Endothelial cell of umbilical vein (primary cell): ENCODE measurements at regions not wholly inside any gene's neighbourhood (a gene's known extent, or its start where the extent isn't known, plus 50 kb on each side); places are given as distances from the start of the nearest gene placed in this dataset.

Source experiments
- BruUV-seq: library from RNA; stranded (reverse); fragments of 400-500 nt; replicated peaks from 2 replicates; lab custom pipeline; 2021; lab: Mats Ljungman, UMichigan
- CTCF ChIA-PET: fragments of 300-600, 350-600 bp; sonication (Branson Sonifier 250); formaldehyde crosslinking; loops from one replicate; lab custom pipeline; 2021; ENCODE audit warnings: antibody characterized with exemption, inconsistent platforms; lab: Charles Lee
- POLR2A ChIA-PET: fragments of 300-600, 350-600 bp; sonication (Branson Sonifier 250); formaldehyde crosslinking; loops from one replicate; lab custom pipeline; 2021; ENCODE audit warnings: antibody characterized with exemption, inconsistent platforms; lab: Charles Lee
- DNase-seq: peaks from one replicate; pipeline ENCODE4 v3.0.0-alpha.2; 2011; ENCODE audit warnings: low read depth, low spot score
- FAIRE-seq: peaks from 2 replicates; lab custom pipeline; 2011; peaks lifted over from hg19 to GRCh38; lab: Jason Lieb, UNC
- H2AFZ ChIP-seq: 2 replicates; pipeline ENCODE4 v1.6.0; 2012; ENCODE audit warnings: low read depth, low read length, control low read depth, inconsistent platforms
- H3K27ac ChIP-seq: 2 replicates; pipeline ENCODE4 v1.5.1; 2011; ENCODE audit warnings: low read depth, mild to moderate bottlenecking, control low read depth, low read length, moderate library complexity; ENCODE audit not compliant: insufficient read depth
- H3K27me3 ChIP-seq, 2 experiments: 2 replicates each; pipeline versions ENCODE4 v1.6.0 to v1.6.1; 2011; ENCODE audit warnings: low read length in 2 of 2, mixed read lengths in 1 of 2; ENCODE audit not compliant: control insufficient read depth in 2 of 2, insufficient read depth in 2 of 2
- H3K36me3 ChIP-seq, 2 experiments: 2 replicates in 1 of 2; 3 replicates in 1 of 2; pipeline ENCODE4 v1.5.1; 2011; ENCODE audit warnings: low read length in 2 of 2, mild to moderate bottlenecking in 1 of 2, moderate library complexity in 1 of 2; ENCODE audit not compliant: control insufficient read depth in 2 of 2, insufficient read depth in 2 of 2; ENCODE audit errors: extremely low read depth in 1 of 2
- H3K4me1 ChIP-seq: 3 replicates; pipeline ENCODE4 v1.5.1; 2011; ENCODE audit warnings: mild to moderate bottlenecking, low read length; ENCODE audit not compliant: control insufficient read depth, insufficient read depth; ENCODE audit errors: extremely low read depth
- H3K4me2 ChIP-seq: 2 replicates; pipeline ENCODE4 v1.6.1; 2011; ENCODE audit warnings: low read length, control low read depth, mixed read lengths; ENCODE audit not compliant: insufficient read depth
- H3K4me3 ChIP-seq, 3 experiments: fragments of 200-600 bp in 1 of 3; sonication (generic), shearing (Covaris generic) in 1 of 3; replicated peaks in 1 of 3; 2 replicates each; pipeline ENCODE4 v1.5.1; 2011 to 2016; ENCODE audit warnings: control low read depth in 3 of 3, low read length in 3 of 3, mild to moderate bottlenecking in 2 of 3, inconsistent platforms in 1 of 3, low read depth in 1 of 3, moderate library complexity in 1 of 3; ENCODE audit not compliant: insufficient read depth in 1 of 3
- H3K79me2 ChIP-seq: 2 replicates; pipeline ENCODE4 v1.6.0; 2012; ENCODE audit warnings: low read length, inconsistent platforms; ENCODE audit not compliant: control insufficient read depth, insufficient read depth
- H3K9ac ChIP-seq: replicated peaks from 2 replicates; pipeline ENCODE3; 2011; ENCODE audit warnings: low read length, control low read depth; ENCODE audit not compliant: insufficient read depth; ENCODE audit errors: extremely low read depth
- H3K9me1 ChIP-seq: replicated peaks from 3 replicates; pipeline ENCODE4 v1.6.0; 2011; ENCODE audit warnings: mild to moderate bottlenecking, low read length; ENCODE audit not compliant: control insufficient read depth, insufficient read depth; ENCODE audit errors: extremely low read depth
- H3K9me3 ChIP-seq: replicated peaks from 2 replicates; pipeline ENCODE4 v1.5.1; 2012; ENCODE audit warnings: low read length, inconsistent platforms; ENCODE audit not compliant: control insufficient read depth, insufficient read depth
- H4K20me1 ChIP-seq: replicated peaks from 2 replicates; pipeline ENCODE3; 2011; ENCODE audit warnings: mild to moderate bottlenecking, low read length; ENCODE audit not compliant: control insufficient read depth, insufficient read depth; ENCODE audit errors: extremely low read depth
- EZH2 ChIP-seq: IDR thresholded peaks from 2 replicates; pipeline ENCODE4 v1.6.1; 2012; ENCODE audit warnings: borderline replicate concordance, low read depth, mild to moderate bottlenecking, moderate library complexity, low read length, inconsistent platforms; ENCODE audit not compliant: severe bottlenecking
- FOS ChIP-seq: IDR thresholded peaks from 2 replicates; pipeline ENCODE4 v1.6.1; 2011; ENCODE audit warnings: mild to moderate bottlenecking, low read length, moderate library complexity, borderline replicate concordance; ENCODE audit not compliant: insufficient read depth
- JUN ChIP-seq: IDR thresholded peaks from 2 replicates; pipeline ENCODE4 v1.6.1; 2011; ENCODE audit warnings: borderline replicate concordance, low read depth; ENCODE audit not compliant: insufficient read length, insufficient read depth
- POLR2AphosphoS5 ChIP-seq: IDR thresholded peaks from 2 replicates; pipeline ENCODE4 v1.6.1; 2012; ENCODE audit warnings: low read depth, mild to moderate bottlenecking, control low read depth, low read length, moderate library complexity; ENCODE audit not compliant: insufficient read depth
- dilution Hi-C: fragments of 300-500 bp; cut with MboI; formaldehyde crosslinking; loops from one replicate; pipeline ENCODE4 v1.15.0; 2019; ENCODE audit warnings: low sequenced_read_pairs; ENCODE audit not compliant: extremely low pct_ligation_motif_present
- intact Hi-C: fragments of 100-400 bp; cut with micrococcal nuclease; formaldehyde crosslinking; loops from one replicate; pipeline ENCODE4 v1.10.0; 2022
- TF ChIP-seq, protein P1 (sequence below): IDR thresholded peaks from 2 replicates; pipeline ENCODE4 v1.6.1; 2011; ENCODE audit not compliant: insufficient read depth, insufficient read length

DNA sequence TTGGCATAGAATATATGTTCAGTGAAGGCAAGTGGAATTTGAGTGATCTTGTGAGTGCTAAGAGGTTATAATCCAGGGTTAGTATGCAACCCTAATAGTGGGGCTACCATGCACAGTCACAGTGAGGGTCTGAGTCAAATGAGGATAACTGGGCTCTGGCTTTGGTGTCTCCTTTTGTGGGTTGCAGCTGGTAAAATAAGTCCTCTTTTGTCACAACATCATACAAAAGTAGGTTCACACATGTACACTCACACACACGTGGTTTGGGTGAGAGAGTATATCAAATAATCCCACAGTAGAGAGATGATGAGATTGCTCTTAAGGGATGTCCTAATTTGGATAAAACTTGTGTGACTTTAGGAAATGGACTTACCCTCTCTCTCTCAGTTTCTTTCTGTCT lies 79.6 kb upstream of the EOLA2 start:
- H2AFZ ChIP-seq, result no peak overlapping the region
- CTCF ChIA-PET, result no interaction called here
- no peaks in the 10 kb centered on the region for H3K9me1 ChIP-seq
- TF ChIP-seq FOS (no peak), JUN (no peak), POLR2AphosphoS5 (no peak)
- TF ChIP-seq, protein P1, sequence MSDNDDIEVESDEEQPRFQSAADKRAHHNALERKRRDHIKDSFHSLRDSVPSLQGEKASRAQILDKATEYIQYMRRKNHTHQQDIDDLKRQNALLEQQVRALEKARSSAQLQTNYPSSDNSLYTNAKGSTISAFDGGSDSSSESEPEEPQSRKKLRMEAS, result no peak
- no peak overlapping the region for H3K4me2 ChIP-seq
- no peaks in the 10 kb centered on the region for H3K9me3 ChIP-seq
- H3K27me3 ChIP-seq, result no peaks in the 10 kb centered on the region
- H3K9ac ChIP-seq, result no peak overlapping the region
- no peaks in the 10 kb centered on the region for H4K20me1 ChIP-seq
- H3K4me1 ChIP-seq, result no peaks in the 10 kb centered on the region
- no peak overlapping the region for H3K4me3 ChIP-seq
- no TSS peak for BruUV-seq
- H3K36me3 ChIP-seq, result no peaks in the 10 kb centered on the region
- intact Hi-C loops (no loop called here), dilution Hi-C loops (no loop called here)
- no peak overlapping the region for H3K27ac ChIP-seq
- H3K79me2 ChIP-seq, result no peaks in the 10 kb centered on the region
- POLR2A ChIA-PET, result no interaction called here
- FAIRE-seq, result no peak
- no peak for DNase-seq

DNA sequence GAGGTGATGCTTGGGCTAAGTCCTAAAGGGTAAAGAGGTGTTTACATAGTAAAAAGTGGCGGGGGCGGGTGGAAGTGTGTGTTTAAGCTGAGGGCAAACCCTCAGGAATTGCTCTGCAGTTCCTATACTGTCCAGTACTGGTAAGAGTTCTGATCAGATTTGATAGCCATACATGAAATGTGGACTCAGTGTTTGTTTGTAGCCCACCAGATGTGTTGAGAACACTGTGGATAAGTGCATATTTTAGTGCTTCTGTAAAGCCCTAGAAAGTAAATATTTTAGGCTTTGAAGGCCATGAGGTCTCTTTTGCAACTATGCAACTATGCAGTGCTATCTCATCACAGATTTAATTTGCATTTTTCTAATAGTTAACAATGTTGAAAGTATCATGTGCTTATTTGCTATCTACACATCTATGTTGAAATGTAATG lies 80.7 kb upstream of the EOLA2 start:
- DNase-seq (no peak), FAIRE-seq (no peak)
- Histone ChIP-seq H4K20me1 (no peaks in the 10 kb centered on the region), H3K4me1 (no peaks in the 10 kb centered on the region), H3K79me2 (no peaks in the 10 kb centered on the region), H3K9me1 (no peaks in the 10 kb centered on the region), H3K27ac (no peak overlapping the region), H2AFZ (no peak overlapping the region), H3K4me3 (no peak overlapping the region), H3K4me2 (no peak overlapping the region), H3K9me3 (no peaks in the 10 kb centered on the region), H3K27me3 (no peaks in the 10 kb centered on the region), H3K9ac (no peak overlapping the region), H3K36me3 (no peaks in the 10 kb centered on the region)
- dilution Hi-C loops, result no loop called here
- ChIA-PET POLR2A (no interaction called here), CTCF (no interaction called here)
- BruUV-seq, result no TSS peak
- intact Hi-C loops, result no loop called here
- TF ChIP-seq EZH2, result no peak
